ENCODE measurements at regions not wholly inside any gene's neighbourhood (a gene's known extent, or its start where the extent isn't known, plus 50 kb on each side); places are given as distances from the start of the nearest gene placed in this dataset.

DNA sequence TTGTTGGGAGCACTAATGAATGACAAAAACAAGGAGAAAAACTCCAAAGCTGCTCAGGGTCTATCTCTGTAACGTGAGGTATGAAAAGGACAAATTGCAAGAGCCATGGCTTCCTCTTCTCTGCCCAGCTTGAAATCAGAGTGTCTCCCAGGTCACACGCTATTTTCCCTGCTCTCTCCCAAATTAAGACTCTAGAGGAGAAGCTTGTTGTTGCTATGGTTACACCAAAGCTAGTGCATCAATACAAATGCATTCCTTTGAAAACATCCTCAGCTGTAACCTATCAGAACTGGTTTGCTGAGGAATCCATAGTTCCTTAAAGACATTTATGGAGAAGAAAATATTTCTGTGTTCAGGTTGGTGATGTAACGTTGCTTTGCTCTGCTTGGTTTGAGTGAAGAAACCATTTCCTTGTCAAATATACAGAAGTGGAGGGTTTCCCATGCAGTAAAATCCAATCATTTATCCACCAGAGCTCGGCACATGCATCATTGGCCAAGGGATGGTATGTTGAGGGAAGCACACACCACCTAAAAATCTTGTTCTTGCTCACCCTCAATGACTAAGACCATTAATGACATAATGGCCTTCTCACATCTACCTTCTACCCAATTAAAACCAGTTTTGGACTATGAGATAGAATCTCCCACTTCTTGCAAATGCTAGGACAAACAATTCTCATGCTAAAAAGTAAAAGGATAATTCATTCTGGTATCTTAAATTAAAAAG is 2135.6 kb upstream of the CELF4 start:
- DNase-seq (ENCODE audit: low read depth in 4 of 4, low spot score in 3 of 4), result no peak

DNA sequence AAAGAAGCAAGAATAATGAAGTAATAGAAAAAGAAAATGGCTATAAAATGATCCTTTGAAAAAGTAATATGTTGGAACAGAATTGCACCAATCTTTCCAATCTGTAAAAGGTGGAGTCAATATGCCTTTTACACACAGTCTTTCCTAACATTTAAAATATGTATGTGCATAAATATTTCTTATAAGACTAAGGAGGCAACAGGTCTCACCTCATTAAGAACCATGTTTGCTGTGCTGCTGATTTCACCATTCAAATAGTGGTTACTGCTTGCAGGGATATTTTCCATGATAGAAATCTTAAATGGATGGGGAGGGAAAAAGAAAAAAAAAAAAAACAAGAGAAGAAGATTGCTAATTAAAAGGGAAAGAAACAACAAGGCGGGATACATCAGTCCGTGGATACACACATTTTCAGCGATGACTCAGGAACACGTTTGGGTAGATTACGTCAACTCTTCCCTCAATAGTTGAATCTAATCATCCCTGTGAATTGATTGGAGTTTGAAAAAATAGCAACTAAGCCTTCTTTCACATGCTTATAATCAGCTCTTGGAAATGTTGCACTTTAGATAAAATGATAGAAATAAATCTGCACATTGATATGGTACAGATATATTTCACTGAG is 2133.9 kb upstream of the CELF4 start:
- no peak for DNase-seq (ENCODE audit: low read depth in 4 of 4, low spot score in 3 of 4)

- no peak for DNase-seq (ENCODE audit: low read depth in 4 of 4, low spot score in 3 of 4)
These were observed 2132.8 kb upstream of the CELF4 start for GRCh38 chr18:39698436-39698835.

GRCh38 chr18:39693359-39693758 is 2127.8 kb upstream of the CELF4 start:
- DNase-seq (ENCODE audit: low read depth in 4 of 4, low spot score in 3 of 4), result no peak

GRCh38 chr18:39692367-39693015 is 2126.9 kb upstream of the CELF4 start:
- peak in 3 of 4 donors; percentile 10 to 37 (median 35) for DNase-seq (ENCODE audit: low read depth in 4 of 4, low spot score in 3 of 4)

- DNase-seq (ENCODE audit: low read depth in 4 of 4, low spot score in 3 of 4), result no peak
These were observed 2119.8 kb upstream of the CELF4 start for GRCh38 chr18:39685303-39685902.

GRCh38 chr18:39681061-39681460 is 2115.5 kb upstream of the CELF4 start:
- DNase-seq (ENCODE audit: low read depth in 4 of 4, low spot score in 3 of 4), result no peak

GRCh38 chr18:39675906-39676305 is 2110.3 kb upstream of the CELF4 start:
- no peak for DNase-seq (ENCODE audit: low read depth in 4 of 4, low spot score in 3 of 4)

DNA sequence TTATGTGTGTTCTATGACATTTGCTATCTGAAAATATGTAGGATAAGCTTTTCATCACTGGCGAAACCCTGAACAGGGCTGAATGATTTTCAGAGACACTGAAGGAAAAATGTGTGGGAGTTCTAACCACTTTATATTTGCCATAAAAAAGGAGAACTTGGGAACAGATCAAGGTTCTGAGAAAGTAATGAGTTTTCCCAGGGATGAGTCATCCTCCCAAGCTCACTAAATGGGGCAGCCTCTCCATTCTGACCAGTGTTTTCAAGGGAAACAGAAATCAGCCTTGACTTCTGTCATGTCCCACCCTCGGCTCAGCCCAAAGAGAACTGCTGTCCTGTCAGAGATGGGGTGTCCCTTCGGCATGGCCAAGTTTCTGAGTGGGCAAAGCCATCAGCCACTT is 2109.8 kb upstream of the CELF4 start:
- no peak for DNase-seq (ENCODE audit: low read depth in 4 of 4, low spot score in 3 of 4)

DNA sequence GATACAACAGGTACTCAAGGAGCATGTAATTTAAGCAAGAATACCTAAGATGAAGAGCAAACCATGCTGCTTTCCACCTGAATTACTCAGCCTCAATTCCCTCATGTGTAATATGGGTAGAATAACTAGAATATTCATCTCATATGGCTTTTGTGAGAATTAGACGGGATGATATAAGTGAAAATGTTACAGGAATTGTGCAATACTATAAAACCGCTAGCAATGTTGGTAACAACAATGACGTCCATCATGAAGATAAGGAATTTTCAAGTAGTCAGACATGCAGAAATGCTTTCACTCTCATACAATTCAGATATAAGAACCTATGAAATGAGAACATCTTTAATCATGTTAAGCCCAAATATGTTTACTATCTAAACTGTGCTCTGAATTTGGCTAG is 2106.6 kb upstream of the CELF4 start:
- DNase-seq (ENCODE audit: low read depth in 4 of 4, low spot score in 3 of 4), result no peak

- DNase-seq (ENCODE audit: low read depth in 4 of 4, low spot score in 3 of 4), result no peak
These were observed 2102.3 kb upstream of the CELF4 start for GRCh38 chr18:39667905-39668304.

- DNase-seq (ENCODE audit: low read depth in 4 of 4, low spot score in 3 of 4), result no peak
These were observed 2100.9 kb upstream of the CELF4 start for GRCh38 chr18:39666541-39666940.

DNA sequence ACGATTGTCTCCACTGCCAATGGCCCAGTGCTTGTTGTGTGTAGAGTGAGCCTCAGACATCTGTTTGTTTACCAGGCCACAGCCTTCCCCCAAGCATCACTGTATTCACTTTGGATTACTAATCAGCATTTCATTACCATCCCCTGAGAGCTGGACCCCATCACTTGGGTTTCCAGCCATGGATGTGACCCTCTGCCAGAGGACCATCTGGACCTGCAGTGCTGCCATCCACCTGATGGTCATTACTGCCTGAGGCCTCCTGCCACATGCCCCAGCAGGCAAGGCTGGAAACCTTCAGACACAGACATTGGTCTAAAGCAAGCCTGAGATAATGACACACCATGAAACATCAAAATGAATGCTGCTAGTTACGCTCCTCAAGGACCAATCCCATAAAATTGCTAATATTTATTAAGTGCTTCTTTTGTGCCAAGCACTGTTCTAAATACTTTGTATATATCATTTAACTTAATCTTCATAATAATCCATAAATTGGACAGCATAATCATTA is 2096.3 kb upstream of the CELF4 start:
- DNase-seq (ENCODE audit: low read depth in 4 of 4, low spot score in 3 of 4), result no peak

DNA sequence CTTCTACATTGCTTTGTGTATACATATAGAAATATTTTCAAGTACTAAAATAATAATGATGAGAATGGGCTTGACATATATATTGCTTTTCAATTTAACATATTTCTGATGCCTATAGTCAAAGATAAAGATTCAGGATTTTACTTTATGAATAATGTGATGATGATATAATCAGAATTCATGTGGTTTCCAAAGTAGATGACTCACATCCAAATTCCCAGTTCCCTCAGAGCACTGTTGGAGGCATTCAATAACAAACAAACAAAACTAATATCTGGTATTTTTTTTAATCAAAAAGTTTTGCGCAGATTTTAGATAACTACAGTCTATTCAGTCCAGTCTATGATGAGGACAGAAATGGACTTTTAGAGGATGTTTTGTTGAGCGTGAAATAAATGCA is 2094.5 kb upstream of the CELF4 start:
- no peak for DNase-seq (ENCODE audit: low read depth in 4 of 4, low spot score in 3 of 4)

DNA sequence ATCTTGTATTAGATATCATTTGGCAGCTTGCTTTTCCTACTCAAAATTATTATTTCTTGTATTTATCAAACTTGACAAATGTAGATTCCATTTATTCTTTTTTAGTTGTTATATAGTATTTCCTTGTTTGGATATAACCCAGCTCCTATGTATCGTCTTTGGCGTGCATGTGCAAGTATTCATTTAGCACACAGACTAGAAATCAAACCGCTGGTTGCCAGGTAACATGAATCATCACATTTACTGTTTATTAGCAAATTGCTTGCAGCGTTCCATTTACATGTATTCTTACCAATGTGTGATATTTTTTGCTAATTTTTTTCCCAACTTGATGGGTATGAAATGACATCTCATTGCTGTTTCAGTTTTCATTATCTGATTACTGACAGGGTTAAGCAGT is 2089.7 kb upstream of the CELF4 start:
- no peak for DNase-seq (ENCODE audit: low read depth in 4 of 4, low spot score in 3 of 4)

- no peak for DNase-seq (ENCODE audit: low read depth in 4 of 4, low spot score in 3 of 4)
These were observed 2087.6 kb upstream of the CELF4 start for GRCh38 chr18:39653221-39653620.

DNA sequence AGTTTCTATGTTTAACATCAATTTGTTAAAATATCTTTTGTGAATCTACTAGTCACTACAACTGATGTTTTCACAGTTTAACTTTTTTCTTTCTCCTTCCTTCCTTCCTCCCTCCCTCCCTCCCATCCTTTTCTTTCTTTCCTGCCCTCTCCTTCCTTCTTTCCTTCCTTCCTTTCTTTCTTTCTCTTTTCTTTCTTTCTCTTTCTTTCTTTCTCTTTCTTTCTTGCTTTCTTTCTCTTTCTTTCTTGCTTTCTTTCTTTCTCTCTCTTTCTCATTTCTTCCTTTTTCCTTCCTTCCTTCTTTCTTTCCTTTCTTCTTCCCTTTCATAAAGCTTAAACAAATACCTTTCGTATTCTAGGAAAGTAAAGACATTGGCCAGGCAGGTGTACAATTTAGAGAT is 2083.0 kb upstream of the CELF4 start:
- DNase-seq (ENCODE audit: low read depth in 4 of 4, low spot score in 3 of 4), result no peak

DNA sequence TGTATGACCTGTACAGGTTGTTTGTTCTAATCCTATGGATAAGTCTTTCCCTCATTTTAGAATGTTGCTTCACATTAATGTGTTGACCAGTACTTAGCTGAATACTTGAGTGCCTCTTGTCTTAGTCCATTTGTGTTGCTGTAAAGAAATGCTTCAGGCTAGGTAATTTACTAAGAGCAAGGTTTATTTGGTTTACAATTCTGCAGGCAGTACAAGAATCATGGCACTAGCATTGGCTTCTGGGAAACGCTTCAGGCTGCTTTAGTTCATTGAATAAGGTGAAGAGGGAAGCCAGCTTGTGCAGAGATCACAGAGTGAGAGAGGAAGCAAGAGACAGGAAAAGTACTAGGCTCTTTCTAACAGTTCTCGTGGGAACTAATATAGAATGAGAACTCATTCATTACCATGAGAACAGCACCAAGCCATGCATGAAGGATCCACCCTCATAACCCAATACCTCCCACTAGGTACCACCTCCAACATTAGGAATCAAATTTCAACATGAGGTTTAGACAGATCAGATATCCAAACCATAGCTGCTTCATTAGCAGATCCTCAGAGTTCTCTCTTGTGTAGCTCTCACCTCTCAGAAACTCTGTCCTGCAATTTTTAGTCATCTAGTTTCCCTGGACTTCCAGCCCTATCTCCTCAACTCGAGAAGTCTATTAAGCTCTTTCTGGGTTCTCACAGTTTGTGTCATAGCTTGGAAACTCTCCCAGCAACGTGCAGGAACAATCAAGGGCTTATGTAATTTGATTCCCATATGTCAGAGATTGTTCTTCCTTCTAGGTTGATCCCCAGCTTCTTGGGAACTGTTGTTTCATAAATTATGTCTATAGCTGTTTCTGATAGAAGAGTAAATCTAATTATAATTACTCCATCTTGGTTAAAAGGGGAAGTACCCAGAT is 2082.3 kb upstream of the CELF4 start:
- peak; percentile 12 to 42 (median 34) for DNase-seq (ENCODE audit: low read depth in 4 of 4, low spot score in 3 of 4)

GRCh38 chr18:39638224-39638623 is 2072.6 kb upstream of the CELF4 start:
- DNase-seq (ENCODE audit: low read depth in 4 of 4, low spot score in 3 of 4), result no peak

DNA sequence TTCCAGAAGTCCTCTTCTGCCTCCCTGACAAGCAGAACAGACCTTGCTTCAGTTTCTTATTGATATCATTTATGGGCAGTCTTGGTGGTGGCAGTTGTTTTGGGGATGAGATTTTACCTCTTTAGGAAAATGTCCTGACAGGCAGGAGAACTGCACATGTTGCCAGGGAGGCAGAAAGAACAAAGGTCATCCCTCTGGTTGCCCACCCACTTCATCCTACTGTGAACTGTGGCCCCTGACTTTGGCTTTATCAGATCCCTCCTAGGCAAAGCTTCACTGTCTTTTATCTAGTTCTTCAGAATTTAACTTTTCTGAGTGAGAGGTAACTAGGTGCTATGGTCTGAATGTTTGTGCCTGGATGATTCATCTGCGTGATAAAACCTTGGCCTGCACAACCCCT is 2071.3 kb upstream of the CELF4 start:
- no peak for DNase-seq (ENCODE audit: low read depth in 4 of 4, low spot score in 3 of 4)
